HL-60/S4 treated with retinoic acid at 250 ng/mL for 4 days and 3 days (cell line): ENCODE measurements at regions not wholly inside any gene's neighbourhood (a gene's known extent, or its start where the extent isn't known, plus 50 kb on each side); places are given as distances from the start of the nearest gene placed in this dataset.

Experiments
- in situ Hi-C: fragments of 300-500 bp; cut with MboI; formaldehyde crosslinking; loops from 2 replicates; pipeline ENCODE4 v1.7.0; 2022; ENCODE audit warnings: low sequenced_read_pairs

DNA sequence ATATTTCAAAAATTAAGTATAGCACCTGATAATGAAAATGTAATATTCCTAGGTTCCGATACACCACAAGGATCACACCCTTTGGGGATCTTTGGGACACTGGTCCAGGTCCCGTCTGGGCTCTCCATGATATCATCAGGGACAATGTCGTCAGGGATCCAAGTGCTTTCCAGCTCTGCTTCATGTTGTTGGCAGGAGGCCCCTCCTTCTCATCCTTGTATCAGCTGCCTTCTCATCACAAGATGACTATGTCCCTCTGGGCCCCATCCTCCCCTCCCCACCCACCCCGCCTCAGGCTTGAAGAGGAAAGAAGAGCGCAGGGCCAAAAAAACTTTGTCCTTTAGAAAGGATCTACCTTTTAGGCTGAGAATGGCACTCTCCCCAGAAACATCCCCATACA lies 128.3 kb upstream of the KLF3 start:
- in situ Hi-C loops: no loop called here

GRCh38 chr4:38536716-38537115 lies 127.3 kb upstream of the KLF3 start:
- in situ Hi-C loops: no loop called here

GRCh38 chr4:38537666-38538065 lies 126.3 kb upstream of the KLF3 start:
- in situ Hi-C loops: no loop called here

DNA sequence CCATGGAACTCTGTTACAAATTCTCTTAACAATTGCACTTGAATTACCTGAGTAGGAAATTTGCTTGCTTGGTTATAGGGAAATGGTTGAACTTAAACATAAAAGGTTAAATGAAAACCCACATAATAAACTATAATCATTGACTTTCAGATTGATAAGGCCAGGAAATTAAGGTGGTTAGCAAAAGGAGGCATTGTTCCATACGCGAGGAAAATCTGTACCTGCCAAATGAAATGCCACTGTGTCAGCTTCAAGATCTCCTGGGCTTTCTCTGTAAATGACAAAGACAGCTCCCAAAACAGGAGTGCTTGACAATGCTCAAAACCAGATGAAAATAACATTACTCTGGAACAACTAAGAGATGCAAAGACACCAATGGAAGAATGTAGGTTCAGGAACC lies 125.5 kb upstream of the KLF3 start:
- in situ Hi-C loops: no loop called here

DNA sequence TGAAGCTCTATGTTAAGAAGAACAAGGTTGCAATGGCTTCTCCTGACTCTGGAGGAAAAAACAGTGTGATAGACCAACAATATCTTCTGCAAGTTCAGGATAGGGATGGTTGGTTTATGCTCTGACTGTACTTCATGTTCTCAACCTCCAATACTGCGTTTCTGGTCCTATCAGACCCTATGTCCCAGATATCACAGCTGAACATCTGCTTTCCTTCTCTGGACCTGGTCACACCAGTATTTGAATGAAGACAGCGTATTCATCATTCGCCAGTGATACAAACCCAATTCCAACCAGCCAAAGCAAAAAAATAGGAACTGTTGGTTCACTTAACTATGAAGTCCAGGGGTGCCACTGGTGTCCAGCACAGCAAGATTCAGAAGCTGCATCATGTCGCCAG lies 124.5 kb upstream of the KLF3 start:
- in situ Hi-C loops: no loop called here

DNA sequence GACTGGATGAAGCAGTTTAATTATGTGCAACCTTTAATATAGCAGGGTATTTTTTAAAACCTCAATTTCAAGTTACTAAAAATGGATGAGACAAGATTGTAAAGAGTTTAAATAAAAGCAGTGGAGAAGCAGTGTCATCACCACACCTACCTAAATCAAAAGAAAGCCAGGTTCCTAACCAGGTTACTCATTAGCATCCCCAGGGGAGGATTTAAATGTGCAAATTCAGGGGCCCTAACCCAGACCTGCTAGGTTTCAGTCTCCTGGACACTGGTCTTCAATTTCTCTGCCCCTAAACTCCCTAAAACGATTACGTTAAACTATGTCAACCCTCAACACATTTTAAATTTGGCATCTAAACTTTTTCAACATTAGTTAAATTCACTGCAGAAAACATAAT lies 116.9 kb upstream of the KLF3 start:
- in situ Hi-C loops: no loop called here

- in situ Hi-C loops: no loop called here
Observed at GRCh38 chr4:38548256-38548655, 115.7 kb upstream of the KLF3 start.

- in situ Hi-C loops: no loop called here
Observed at GRCh38 chr4:38559374-38559773, 104.6 kb upstream of the KLF3 start.

DNA sequence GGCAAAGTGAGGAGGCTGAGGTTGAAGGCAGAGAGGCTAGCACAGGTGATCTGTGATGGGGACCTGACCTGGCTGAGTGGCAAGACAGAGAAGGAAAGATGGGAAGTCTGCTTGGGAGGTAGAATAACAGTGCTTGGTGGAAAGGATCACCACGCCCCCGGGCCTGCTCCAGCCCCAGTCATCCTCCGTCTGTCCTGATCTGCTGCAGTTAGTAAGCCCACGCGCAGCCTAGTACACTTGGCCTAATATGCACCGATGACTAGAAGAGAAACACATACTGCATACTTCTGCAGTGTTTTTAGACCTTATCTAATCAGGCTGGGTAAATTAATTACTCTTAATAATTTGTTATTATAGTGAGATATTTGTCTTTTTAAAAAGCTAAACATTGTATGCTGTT lies 103.7 kb upstream of the KLF3 start:
- in situ Hi-C loops: no loop called here

DNA sequence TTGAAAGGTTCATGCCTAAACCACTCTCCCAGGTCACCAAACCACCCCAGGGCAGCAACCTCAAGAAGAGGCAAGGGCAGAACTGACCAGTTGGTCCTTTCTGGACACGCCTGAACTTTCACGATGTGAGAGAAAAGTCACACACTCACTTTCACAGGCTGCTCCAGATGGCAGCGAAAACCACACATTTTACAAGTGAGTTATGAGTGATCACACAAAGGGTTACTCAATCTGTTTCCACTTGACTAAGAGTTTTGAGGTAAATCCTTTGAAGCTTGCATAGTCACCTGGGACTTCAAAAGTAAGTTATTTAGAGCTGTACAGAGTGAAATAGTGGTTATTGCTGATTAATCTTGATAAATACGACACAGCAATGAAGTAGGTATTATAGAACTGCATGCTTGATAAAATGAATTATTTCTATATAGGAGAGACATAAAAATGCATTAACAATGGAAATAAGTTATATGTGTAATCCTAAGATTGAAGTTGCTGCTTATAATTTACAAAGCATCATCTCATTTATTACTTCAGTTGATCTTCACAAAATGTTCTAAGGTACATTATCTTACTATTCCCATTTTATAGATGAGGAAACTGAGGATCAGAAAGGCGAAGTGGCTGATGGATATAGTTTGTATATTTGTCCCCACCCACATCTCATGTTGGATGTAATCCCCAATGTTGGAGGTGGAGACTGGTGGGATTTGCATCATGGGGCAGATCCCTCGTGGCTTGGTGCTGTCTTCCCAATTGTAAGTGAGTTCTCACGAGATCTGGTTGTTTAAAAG lies 103.0 kb upstream of the KLF3 start:
- in situ Hi-C loops: no loop called here

DNA sequence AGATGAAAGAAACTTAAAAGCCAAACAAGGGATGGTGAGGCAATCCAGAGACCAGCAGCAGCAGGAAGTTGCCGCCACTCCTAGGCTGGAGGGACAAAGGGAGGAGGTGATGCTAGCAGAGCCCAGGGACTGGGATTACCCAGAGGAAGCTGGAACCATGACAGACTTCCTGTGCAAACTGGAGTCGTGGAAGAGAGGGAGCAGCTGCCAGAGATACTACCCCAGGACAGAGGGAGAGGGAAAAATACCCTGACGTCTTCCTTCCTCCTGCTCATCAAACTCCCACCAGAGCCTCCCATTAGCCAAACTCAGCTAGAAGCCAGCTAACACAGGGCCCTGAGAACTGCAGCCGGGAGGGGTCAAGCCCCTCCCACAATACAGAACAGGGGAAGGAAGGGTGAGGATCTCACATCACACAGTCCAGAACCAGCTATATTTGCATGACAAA lies 101.2 kb upstream of the KLF3 start:
- in situ Hi-C loops: no loop called here

DNA sequence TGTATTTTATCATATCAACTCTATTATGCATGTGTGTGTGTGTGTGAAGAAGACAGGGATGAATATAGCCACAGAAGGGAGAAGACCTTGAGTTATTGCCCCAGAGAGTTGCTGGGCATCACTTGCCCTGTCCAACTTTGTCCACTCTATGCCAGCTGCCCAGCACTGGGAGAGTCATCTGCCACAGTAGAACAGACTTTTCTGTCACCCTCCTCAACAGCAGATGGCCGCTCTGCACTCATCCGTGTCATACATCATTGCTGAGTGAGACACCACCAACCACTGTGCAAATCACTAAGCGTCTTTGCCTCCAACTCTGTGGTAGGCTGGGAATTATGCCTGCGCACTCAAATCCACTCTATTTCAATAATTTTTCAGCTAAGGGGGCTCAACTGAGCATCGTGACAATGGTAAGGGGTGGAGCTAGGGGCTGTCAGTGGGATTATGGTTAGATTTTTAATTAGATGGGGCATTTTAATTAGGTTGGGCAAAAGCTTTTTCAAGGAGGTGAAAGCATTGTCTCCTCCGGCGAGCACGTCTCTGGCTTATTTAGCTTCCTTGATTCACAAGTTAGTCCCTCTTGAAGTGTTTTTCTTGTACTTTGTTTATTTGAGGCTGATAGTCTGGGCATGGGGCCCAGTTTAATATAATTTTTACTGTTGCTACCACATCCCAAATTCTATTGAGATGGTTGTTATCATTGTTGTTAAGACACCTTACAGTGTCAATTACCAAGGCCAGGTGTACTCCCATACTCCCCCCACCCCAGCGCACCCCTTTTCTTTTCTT lies 100.1 kb upstream of the KLF3 start:
- in situ Hi-C loops: no loop called here

DNA sequence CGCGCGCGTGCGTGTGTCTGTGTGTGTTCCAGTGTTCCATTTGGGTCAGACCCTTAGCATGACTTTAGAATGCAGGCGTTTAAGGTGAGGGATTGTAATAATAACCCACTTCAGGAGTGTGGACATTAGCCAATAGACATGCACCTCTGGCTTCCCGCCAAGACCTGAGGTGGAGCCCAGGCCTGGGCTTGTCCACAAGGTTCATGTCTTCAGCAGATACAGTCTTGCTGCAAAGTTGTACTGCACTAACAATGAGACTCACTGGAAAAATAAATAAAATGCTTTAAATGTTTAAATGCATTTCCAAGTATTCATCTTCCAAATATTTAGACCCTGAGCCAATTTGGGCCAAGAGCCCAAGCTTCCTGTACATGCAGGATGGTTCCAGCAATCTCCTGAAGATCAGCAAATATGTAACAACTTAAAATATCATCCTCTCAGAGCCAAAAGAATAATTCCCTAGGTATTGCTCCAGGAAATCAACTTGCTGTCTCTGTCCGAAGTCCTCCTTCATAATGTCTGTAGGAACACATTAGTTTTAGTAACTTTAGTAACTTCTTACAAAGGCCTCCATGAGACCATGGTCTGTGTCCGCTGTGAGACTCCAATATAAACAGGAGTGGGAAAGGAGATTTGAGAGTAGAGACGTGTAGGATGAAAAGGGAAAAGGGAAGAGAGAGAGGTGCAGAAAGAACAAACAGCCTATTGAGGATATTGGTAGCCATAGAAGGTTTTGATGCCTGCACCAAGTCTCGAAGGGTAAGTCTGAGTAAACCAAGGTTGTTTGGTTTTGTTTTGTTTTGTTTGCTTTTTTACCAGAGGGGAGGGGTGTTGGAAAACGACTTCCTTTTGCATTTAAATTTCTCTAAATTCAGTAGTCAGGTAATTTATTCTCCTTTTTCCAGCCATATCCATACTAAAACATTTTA lies 98.5 kb upstream of the KLF3 start:
- in situ Hi-C loops: no loop called here

DNA sequence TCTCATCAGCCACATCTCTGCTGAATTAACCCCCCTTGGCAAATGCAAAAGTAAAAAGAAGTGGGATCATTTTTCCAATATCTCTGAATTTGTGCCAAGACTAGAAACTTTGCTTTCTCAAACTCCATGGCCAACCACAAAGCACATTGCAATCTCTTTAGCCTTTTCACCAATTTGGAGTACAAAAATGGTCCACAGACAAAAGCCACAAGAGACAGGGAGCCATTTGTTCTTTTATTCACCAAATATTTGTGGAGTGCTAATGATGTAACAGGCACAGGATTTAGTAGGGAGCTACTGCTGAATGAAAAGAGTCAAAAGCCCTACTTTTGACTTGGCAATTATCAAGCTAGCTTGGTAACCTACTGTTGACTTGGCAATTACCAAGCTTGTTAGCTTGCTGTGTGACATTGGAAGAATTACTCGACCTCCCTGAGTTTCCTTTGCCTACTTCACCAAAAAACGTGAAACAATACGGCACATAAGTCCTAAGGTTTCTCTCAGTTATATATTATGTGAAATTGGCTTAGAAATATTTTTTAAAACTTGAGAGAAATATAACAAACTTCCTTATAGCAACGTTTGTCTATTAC lies 97.1 kb upstream of the KLF3 start:
- in situ Hi-C loops: no loop called here

DNA sequence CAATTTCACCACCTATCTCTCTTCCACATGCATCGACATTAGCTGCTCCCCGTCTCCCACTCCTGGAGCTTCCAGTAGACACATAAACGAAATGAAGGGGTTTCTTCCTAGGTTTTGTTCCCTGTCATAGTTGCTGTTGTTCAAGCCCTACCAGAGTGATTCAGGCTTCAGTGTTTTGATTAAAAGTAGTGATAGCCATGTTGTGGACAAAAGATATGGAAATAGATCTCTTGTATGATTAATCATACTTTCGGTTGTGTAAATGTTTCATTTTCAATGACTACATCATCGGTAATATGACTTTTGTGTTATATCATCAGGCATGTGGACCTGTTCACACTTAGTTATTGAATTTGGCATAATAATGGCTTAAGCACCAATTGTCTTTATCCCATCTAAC lies 96.5 kb upstream of the KLF3 start:
- in situ Hi-C loops: no loop called here

- in situ Hi-C loops: no loop called here
Observed at GRCh38 chr4:38568768-38569167, 95.2 kb upstream of the KLF3 start.

DNA sequence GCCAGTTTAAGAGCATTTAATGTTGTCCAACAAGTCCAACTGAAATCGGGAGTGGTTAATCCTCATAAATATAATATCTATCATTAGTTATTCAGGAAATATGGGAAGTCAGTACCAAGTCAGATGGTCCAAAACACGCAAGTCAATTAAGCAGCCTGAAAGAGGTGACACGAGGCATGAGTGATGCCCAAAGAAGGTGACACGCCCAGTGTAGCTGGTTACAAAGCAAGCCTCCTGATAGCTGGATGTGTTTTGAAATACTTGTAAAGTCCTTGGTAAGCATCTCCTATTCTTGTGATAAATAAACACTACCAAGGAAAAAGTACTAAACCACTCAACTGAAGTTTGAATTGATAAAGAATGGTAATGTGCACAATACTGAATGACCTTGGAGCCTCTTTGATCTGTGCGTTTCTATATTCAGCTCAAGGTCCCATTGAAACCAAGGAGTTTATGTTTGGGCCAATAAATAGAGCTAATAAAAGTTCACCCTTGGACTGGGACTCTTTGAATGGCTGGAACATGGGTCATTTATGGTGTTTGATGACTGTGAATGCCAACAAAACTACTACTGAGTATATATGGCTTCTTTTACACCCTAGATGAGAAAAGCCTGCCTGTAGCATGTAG lies 93.2 kb upstream of the KLF3 start:
- in situ Hi-C loops: no loop called here

GRCh38 chr4:38572793-38573192 lies 91.2 kb upstream of the KLF3 start:
- in situ Hi-C loops: no loop called here

GRCh38 chr4:38574559-38575333 lies 89.3 kb upstream of the KLF3 start:
- in situ Hi-C loops: no loop called here

- in situ Hi-C loops: no loop called here
Observed at GRCh38 chr4:38576767-38577166, 87.2 kb upstream of the KLF3 start.
